ENCODE measurements at regions not wholly inside any gene's neighbourhood (a gene's known extent, or its start where the extent isn't known, plus 50 kb on each side); places are given as distances from the start of the nearest gene placed in this dataset.

- H3K9me3 ChIP-seq (replicated peaks; ENCODE audit: low read length) = no peaks in the 10 kb centered on the region
- no peak overlapping the region for H3K4me3 ChIP-seq (ENCODE audit: low read length)
- no peaks in the 10 kb centered on the region for H3K27me3 ChIP-seq (ENCODE audit: control insufficient read depth, insufficient read depth, low read length)
- no peak overlapping the region for H3K9ac ChIP-seq (ENCODE audit: low read depth, low read length)
- H3K4me2 ChIP-seq (ENCODE audit: low read length) = no peak overlapping the region
- H3K36me3 ChIP-seq (ENCODE audit: insufficient read depth, low read length) = no peaks in the 10 kb centered on the region
- no peaks in the 10 kb centered on the region for H3K4me1 ChIP-seq (ENCODE audit: control insufficient read depth, insufficient read depth, low read length)
Observed at GRCh38 chr11:95461348-95461747, 230.3 kb upstream of the SESN3 start.

GRCh38 chr11:95459291-95460042 lies 228.5 kb upstream of the SESN3 start:
- Histone ChIP-seq H3K9ac (ENCODE audit: low read depth, low read length) (no peak overlapping the region), H3K9me3 (replicated peaks; ENCODE audit: low read length) (no peaks in the 10 kb centered on the region), H3K36me3 (ENCODE audit: insufficient read depth, low read length) (no peaks in the 10 kb centered on the region)

DNA sequence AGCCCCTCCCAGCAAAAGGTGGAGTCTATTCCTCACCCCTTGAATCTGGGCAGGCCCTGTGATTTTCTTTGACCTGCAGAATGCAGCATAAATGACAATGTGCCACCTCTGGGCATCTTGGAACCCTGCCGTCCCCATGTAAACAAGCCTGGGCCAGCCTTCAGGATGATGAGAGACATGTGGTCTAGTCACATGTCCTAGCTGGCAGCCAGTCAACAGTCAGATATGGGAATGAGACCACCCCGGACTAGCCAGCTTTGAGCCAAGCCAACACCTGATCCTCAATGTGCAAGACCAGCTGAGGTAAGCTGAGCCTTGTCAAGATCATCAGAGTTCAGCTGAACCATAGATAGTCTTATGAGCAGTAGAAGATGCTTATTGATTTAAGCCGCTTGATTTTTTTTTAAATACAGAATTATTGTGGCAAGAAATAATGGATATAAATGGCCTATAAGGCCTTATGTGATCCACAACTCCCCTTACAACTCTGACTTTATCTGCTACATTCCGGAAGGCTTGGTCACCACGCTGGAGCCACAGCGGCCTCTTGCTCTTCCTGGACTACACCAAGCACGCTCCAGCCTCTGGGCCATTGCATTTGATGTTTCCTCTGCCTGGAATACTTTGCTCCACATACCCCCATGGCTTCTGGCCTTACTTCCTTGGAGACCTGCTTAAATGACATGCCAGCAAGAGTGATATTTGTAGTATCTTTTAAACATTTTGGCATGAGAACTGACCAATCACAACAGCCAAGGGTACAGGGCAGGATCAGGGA lies 225.9 kb upstream of the SESN3 start:
- no peaks in the 10 kb centered on the region for H3K4me1 ChIP-seq (ENCODE audit: control insufficient read depth, insufficient read depth, low read length)
- no peaks in the 10 kb centered on the region for H3K36me3 ChIP-seq (ENCODE audit: insufficient read depth, low read length)
- H3K9ac ChIP-seq (ENCODE audit: low read depth, low read length) = no peak overlapping the region
- H3K4me3 ChIP-seq (ENCODE audit: low read length) = no peak overlapping the region
- H3K4me2 ChIP-seq (ENCODE audit: low read length) = no peak overlapping the region
- H3K27me3 ChIP-seq (ENCODE audit: control insufficient read depth, insufficient read depth, low read length) = no peaks in the 10 kb centered on the region
- no peaks in the 10 kb centered on the region for H3K9me3 ChIP-seq (replicated peaks; ENCODE audit: low read length)

More at GRCh38 chr11:95459291-95460042, 228.5 kb upstream of the SESN3 start:
- H3K4me3 ChIP-seq (ENCODE audit: low read length) = no peak overlapping the region
- no peaks in the 10 kb centered on the region for H3K4me1 ChIP-seq (ENCODE audit: control insufficient read depth, insufficient read depth, low read length)
- no peaks in the 10 kb centered on the region for H3K27me3 ChIP-seq (ENCODE audit: control insufficient read depth, insufficient read depth, low read length)
- no peak overlapping the region for H3K4me2 ChIP-seq (ENCODE audit: low read length)

DNA sequence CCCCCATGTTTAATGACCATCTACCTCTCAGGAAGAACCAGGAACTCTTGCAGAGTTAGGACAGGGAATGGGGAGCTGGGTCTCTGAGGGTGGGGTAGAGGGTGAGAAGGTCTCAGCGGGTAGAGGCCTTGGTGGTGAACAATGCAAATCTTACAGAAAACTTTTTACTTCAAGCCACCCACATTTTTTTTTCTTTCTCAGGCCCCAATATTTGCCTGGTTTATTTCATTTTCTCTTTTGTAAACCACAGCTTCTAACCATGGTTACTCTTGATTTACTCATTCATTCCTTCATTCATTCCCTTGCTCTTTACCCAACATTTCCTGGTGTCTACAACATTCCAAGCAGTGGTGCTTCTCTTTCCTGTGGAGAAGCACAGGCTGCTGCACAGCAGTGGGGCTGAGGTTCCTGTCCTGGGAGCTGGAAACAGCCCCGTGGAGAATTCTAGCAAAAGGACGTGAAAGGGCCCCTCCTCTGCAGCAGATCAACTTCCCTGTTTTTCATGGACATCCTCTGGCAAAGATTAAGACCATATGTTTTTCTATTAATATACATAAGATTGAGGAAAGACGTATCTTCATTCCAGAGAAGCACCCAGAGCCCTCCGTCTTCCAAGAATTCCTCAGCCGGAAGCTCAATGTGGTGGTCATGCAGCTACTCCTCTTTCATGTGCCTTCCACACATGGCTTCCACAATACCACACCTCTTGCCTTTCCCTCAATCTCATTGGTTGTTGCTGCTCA lies 224.4 kb upstream of the SESN3 start:
- Histone ChIP-seq H3K27me3 (ENCODE audit: control insufficient read depth, insufficient read depth, low read length) (no peaks in the 10 kb centered on the region), H3K4me1 (ENCODE audit: control insufficient read depth, insufficient read depth, low read length) (no peaks in the 10 kb centered on the region), H3K4me3 (ENCODE audit: low read length) (no peak overlapping the region), H3K9me3 (replicated peaks; ENCODE audit: low read length) (no peaks in the 10 kb centered on the region), H3K36me3 (ENCODE audit: insufficient read depth, low read length) (no peaks in the 10 kb centered on the region), H3K9ac (ENCODE audit: low read depth, low read length) (no peak overlapping the region), H3K4me2 (ENCODE audit: low read length) (no peak overlapping the region)

DNA sequence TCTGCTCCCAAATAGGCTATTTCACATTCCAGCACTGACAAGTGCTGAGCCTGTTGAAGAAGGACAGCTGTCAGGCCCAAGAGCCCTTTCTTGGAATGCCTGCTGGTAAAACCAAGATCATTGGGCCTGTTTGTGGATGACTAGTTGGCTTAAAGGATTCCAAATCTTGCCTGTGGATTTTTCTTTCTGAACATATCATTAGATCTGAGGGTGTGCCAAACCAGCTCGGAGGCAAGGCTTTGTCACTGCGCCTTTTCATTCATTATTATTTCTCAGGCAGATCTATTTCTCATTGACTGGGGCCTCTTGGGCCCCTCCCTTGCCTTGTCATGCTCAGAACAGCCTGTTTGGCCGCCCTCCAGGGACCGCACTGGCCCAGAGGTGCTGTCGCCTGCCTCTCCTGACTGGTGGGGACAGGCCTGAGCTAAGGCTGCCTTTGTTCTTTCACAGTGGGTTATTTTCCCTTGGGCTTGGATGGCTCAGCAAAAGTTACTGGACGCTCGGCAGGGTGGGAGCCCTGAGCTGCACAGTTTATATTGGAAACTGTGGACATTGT lies 222.7 kb upstream of the SESN3 start:
- Histone ChIP-seq H3K27me3 (ENCODE audit: control insufficient read depth, insufficient read depth, low read length) (no peaks in the 10 kb centered on the region), H3K9ac (ENCODE audit: low read depth, low read length) (no peak overlapping the region), H3K9me3 (replicated peaks; ENCODE audit: low read length) (no peaks in the 10 kb centered on the region), H3K36me3 (ENCODE audit: insufficient read depth, low read length) (no peaks in the 10 kb centered on the region), H3K4me1 (ENCODE audit: control insufficient read depth, insufficient read depth, low read length) (no peaks in the 10 kb centered on the region), H3K4me2 (ENCODE audit: low read length) (no peak overlapping the region), H3K4me3 (ENCODE audit: low read length) (no peak overlapping the region)

- H3K9ac ChIP-seq (ENCODE audit: low read depth, low read length) = no peak overlapping the region
- no peaks in the 10 kb centered on the region for H3K9me3 ChIP-seq (replicated peaks; ENCODE audit: low read length)
- H3K4me2 ChIP-seq (ENCODE audit: low read length) = no peak overlapping the region
- no peaks in the 10 kb centered on the region for H3K36me3 ChIP-seq (ENCODE audit: insufficient read depth, low read length)
- no peaks in the 10 kb centered on the region for H3K27me3 ChIP-seq (ENCODE audit: control insufficient read depth, insufficient read depth, low read length)
- no peaks in the 10 kb centered on the region for H3K4me1 ChIP-seq (ENCODE audit: control insufficient read depth, insufficient read depth, low read length)
- H3K4me3 ChIP-seq (ENCODE audit: low read length) = no peak overlapping the region
Observed at GRCh38 chr11:95451682-95452081, 220.7 kb upstream of the SESN3 start.

DNA sequence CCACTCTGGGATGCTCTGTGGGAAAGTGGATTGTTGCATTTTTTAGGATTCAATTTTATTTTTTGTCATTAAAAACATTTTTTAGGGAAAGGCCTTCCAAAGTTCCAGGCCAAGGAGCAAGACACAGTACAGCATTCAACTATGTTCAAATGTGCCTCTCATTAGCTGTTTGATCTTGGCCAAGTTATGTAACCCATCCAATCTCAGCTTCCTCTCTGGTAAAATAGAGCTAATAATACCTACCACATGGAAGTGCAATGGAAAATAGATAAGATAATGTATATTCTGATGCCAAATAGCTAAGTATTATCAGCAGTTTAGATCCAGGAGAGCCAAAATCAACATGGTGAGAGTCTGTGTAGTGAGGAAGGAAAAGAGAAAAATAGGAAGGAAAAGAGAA lies 220.3 kb upstream of the SESN3 start:
- Histone ChIP-seq H3K4me1 (ENCODE audit: control insufficient read depth, insufficient read depth, low read length) (no peaks in the 10 kb centered on the region), H3K36me3 (ENCODE audit: insufficient read depth, low read length) (no peaks in the 10 kb centered on the region), H3K27me3 (ENCODE audit: control insufficient read depth, insufficient read depth, low read length) (peaks cover 3% of the 10 kb centered on the region), H3K9me3 (replicated peaks; ENCODE audit: low read length) (no peaks in the 10 kb centered on the region), H3K9ac (ENCODE audit: low read depth, low read length) (no peak overlapping the region), H3K4me2 (ENCODE audit: low read length) (no peak overlapping the region), H3K4me3 (ENCODE audit: low read length) (no peak overlapping the region)

DNA sequence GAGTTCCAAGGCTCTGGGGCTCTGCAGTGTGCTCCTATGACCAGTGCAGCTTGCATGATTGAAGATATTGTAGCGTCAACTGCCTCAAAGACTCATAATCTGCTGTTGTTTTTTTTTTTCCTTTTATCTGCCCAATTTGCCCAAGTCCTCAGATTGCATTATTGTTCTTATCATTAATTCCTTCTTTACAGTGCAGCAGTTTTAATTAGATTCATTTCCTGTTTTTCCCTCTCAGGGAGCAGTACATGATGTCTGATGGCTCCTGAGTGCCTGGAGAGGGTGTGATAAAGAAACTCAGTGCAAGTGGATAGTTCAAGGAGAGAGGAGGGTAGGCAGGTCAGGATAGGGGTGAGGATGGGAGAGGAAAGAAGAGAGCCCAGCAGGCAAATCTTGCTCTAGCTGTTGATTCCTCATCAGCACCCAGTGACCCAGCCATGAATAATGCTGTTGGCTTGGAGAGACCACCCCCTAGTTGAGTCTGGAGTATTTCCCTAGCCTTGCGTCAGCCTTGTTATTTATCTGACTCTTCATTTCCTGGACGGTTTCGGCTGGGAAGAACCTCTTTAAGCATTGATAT lies 219.6 kb upstream of the SESN3 start:
- Histone ChIP-seq H3K4me3 (ENCODE audit: low read length) (no peak overlapping the region), H3K9me3 (replicated peaks; ENCODE audit: low read length) (no peaks in the 10 kb centered on the region), H3K4me1 (ENCODE audit: control insufficient read depth, insufficient read depth, low read length) (no peaks in the 10 kb centered on the region), H3K4me2 (ENCODE audit: low read length) (no peak overlapping the region), H3K27me3 (ENCODE audit: control insufficient read depth, insufficient read depth, low read length) (peaks cover 10% of the 10 kb centered on the region), H3K9ac (ENCODE audit: low read depth, low read length) (no peak overlapping the region), H3K36me3 (ENCODE audit: insufficient read depth, low read length) (no peaks in the 10 kb centered on the region)

- Histone ChIP-seq H3K4me2 (ENCODE audit: low read length) (no peak overlapping the region), H3K9ac (ENCODE audit: low read depth, low read length) (no peak overlapping the region), H3K4me1 (ENCODE audit: control insufficient read depth, insufficient read depth, low read length) (no peaks in the 10 kb centered on the region), H3K9me3 (replicated peaks; ENCODE audit: low read length) (no peaks in the 10 kb centered on the region), H3K4me3 (ENCODE audit: low read length) (no peak overlapping the region), H3K36me3 (ENCODE audit: insufficient read depth, low read length) (no peaks in the 10 kb centered on the region), H3K27me3 (ENCODE audit: control insufficient read depth, insufficient read depth, low read length) (peaks cover 11% of the 10 kb centered on the region)
Observed at GRCh38 chr11:95445746-95446333, 214.8 kb upstream of the SESN3 start.

DNA sequence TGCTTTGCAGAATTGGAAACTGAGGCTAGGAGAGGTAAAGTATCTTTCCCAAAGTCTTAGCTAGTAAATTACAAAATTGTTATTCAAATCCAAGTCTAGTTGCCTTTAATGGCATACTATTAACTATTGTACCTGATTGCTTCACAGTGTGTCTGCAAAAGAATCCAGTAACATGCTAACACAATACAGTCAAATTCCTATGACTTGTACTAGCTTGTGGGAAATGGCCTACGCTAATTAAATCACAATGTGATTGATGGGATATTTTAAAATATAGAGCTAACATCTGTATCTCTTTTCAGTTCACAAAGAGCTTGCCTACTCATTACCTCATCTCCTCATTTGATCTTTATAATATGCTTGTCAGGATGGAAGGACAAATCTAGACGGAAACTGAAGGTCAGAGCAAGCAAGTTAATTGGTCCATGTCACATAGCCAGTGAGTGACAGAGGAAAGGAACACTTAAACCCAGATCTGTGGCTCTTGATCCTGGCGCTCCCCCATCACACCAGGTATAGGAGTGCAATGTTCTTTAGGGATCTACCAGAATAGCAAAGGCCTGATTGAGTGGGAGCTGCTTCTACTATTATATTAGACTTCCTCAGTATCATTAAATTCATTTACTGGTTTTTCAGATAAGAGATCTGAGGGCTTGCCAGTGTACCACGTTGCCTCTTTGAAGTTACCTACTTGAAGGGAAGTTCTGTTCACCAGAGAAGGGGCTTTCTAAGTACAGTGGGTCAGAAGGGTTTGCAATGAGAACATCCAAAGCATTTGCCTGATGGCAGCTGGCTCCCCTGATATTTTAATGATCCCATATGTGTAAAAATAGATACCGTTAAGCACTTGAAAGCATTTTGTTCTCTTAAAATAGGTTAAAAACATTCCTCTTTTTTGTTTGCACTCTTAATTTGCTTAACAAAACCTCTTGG lies 213.6 kb upstream of the SESN3 start:
- no peaks in the 10 kb centered on the region for H3K9me3 ChIP-seq (replicated peaks; ENCODE audit: low read length)
- no peak overlapping the region for H3K4me2 ChIP-seq (ENCODE audit: low read length)
- H3K4me1 ChIP-seq (ENCODE audit: control insufficient read depth, insufficient read depth, low read length) = no peaks in the 10 kb centered on the region
- no peak overlapping the region for H3K4me3 ChIP-seq (ENCODE audit: low read length)
- peaks cover 11% of the 10 kb centered on the region for H3K27me3 ChIP-seq (ENCODE audit: control insufficient read depth, insufficient read depth, low read length)
- H3K36me3 ChIP-seq (ENCODE audit: insufficient read depth, low read length) = no peaks in the 10 kb centered on the region
- H3K9ac ChIP-seq (ENCODE audit: low read depth, low read length) = no peak overlapping the region
